Left renal pelvis (tissue), 4 donors: ENCODE measurements at regions not wholly inside any gene's neighbourhood (a gene's known extent, or its start where the extent isn't known, plus 50 kb on each side); places are given as distances from the start of the nearest gene placed in this dataset.
"Not testable (repeated sequence)": the region's sequence is repeated elsewhere in the genome, so short reads cannot be mapped to it uniquely, and the experiment has no call there.

Experiments
- DNase-seq, 4 donors: peaks; one replicate each; pipeline ENCODE4 v3.0.0-alpha.2; 2013; ENCODE audit warnings: low read depth in 4 of 4, low spot score in 3 of 4

DNA sequence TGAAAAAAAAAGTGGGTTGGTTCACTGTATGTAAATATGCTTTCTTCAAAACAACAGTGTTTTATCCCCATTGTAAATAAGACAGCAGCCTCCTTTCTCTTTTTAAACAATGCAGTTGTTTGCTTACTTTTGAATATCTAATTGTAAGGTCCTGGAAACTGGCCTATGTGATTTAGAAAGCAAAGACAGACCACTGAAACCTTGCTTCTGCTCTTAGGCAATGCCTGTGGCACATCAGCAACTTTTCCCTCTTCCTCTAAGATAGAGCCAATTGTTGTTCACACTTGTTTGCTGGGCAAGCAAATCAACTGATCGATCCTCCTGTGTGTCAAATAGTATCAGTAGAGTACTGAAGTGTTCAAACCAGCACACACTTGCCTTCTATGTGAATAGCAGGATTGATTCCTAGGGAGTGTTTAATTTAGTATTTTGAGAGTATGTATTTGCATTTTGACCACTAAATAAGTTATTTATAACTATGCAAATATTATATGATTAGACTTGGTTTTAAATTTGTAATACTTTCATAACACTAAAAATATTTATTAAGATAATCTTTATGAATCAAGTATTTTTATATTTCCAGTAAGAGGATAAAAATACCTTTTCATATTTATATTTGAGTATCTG lies 55.4 kb upstream of the GRPR start:
- DNase-seq = no peak

DNA sequence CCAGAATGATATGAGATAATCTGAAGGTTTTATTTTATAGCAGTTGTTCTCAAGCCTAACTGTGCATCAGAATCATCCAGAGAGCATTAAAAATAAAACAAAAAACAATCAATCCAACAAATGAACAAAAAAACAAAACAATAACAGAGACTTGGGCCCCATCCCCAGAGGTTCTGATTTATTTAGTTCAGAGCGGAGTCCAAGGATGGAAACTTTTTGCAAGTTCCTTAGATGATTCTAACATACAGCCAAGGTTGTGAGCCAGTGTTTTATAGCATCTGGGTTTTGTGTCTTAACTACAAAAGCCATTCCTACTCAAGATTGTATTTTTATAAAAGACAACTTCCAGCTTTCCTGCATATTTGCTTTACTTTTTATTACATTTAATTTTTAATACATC lies 59.4 kb upstream of the GRPR start:
- no peak for DNase-seq

DNA sequence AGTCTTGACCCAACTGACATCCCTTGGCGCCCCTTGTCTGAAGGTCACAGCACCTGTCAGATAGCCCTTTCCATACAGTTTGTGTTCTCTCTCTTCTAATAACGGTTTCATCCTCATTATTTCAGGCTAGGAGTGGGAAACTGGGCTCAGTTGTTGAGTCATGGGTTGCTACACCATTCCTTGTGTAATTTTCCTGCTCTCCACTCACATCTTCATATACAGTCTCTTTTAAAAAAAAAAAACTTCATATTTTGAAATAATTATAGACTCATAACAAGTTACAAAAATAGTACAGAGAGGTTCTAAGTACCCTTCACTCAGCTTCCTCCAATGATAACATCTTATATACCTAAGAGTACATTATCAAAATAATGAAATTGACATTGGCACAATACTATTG lies 60.2 kb upstream of the GRPR start:
- no peak for DNase-seq

DNA sequence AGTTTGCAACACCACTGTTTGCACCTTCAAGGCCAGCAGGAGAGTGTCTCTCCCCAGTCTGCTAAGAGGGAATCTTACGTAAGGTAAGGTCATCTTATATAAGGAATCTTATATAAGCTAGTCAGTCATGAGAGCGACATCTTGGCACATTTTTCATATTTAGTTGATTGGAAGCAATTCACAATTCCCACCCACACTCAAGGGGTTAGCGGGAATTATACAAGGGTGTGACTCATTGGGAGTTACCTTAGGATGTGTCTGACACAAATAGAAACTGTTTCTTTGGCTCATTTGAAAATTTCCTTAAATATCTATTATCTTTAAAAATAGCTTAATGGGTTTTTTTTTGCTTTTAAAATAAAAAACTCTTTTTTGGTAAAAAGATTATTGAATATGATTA lies 62.1 kb upstream of the GRPR start:
- no peak for DNase-seq

DNA sequence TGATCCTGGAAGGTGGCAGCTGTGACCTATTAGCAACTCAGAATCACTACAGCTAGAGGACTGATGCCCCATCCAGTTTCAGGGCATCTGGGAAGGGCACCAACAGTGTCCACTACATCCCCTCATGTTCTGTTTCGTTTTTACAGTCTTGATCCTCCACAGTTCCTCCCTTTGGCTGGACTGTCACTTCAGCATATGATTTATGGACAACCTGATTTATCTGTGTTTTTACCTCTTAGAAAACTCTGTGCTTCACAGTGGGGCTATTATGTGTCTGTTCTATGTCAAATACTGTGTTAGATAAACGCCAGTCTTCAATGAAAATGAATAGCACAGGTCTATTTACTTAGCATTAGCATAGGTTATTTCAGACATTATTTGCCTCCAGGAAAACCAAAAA lies 63.1 kb upstream of the GRPR start:
- DNase-seq = no peak

DNA sequence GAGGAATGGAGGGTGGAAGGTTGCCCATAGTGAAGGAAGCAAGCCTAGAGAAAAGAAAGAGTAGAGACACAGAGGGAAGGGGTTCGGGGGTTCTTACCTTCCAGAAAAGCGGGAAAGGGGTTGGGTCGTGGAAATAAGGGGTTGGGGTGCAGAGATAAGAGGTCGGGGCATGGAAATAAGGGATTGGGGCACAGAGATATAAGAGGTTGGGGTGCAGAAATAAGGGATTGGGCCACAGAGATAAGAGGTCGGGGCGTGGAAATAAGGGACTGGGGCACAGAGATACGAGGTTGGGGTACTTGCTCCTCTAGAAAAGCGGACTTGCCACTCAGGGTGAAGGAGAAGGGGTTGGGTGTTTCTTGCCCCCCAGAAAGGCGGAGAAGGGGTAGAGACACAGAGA lies 74.2 kb upstream of the GRPR start:
- not testable (repeated sequence) for DNase-seq

DNA sequence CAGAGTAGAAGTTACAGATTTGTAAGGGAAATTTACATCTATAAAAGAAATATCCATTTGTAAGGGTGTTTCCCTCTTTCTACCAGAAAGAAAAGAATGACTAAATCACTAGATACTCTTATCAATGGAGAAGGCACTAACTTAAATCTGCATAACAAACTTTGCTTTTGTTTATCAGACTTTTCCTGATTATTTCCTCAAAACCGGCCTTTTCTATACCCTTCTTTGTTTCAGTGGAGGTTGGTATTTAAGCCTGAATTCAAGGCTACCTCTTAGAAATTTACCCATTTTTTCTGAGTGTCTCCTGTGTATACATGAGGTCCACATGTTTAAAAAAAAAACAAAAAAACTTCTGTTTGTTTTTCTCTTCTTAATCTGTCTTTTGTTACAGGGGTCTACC lies 80.4 kb upstream of the GRPR start:
- DNase-seq = no peak

DNA sequence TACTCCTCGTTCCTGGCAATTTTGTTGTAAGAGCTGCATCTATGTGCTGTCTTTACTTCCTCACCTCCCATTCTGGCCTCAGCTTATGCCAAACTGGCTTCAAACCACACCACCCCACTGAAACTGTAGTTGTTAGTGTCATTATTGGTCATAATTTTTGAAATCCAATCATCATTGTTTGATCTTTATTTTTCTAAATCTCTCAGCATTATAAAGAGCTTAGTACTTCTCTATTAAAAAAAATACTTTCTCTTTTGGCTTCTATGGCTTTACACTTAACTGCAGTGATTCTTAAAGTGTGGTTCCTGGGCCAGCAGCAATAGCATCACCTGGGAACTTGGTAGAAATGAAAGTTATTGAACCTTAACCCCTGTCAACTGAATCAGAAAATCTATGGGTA lies 83.5 kb upstream of the GRPR start:
- no peak for DNase-seq

DNA sequence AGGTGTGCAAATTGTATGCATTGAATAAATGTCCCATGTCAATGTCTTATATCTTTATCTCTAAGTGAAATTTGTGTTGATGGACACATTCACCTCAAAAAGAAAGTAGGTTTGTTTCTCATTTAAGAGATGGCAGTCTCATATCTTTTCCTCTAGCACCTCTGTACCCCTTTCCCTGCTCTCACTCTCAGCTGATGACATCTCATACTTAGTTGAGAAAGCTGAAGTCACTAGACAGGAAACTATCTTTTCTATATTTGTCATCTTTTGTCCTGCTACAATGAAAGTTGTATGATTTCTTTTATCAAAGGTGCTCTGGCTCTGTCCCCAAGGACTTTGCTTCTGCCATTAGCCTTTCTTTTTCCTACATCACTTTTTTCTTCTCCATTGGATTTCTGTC lies 84.0 kb upstream of the GRPR start:
- no peak for DNase-seq

DNA sequence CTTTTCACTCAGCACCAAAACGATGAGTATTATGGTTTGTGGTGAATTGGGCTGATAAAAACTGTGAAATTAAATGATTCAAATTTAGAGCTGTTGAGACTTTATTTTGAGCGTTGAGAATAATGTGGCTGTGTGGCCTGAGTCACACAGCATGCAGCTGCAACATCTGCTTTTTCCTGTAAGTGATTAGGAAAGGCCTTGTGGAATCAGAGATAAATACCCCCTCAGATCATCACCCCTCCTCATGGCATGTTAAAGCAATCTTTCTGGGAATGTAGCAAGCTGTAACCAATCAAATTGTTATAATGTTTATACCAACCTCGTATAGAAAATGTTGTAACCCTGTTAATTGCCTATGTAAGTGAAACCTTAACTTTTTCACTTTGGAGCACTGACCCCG lies 90.0 kb upstream of the GRPR start:
- DNase-seq = no peak

DNA sequence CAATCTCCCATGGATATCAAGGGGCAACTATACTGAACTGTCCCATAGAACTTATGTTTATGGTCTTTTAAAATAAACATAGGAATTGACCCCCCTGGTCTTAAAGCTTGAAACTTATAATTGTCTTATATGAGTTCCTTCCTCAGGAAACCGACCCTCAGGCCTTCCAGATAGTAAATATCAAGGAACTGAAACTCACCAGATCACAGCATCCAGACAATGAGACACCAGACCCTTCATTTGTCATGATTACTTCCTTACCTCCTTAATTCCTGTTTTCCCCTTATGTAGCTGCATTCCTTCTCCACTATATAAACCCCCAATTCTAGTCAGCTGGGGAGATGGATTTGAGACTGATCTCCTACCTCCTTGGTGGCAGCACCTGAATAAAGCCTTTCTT lies 94.8 kb upstream of the GRPR start:
- no peak for DNase-seq

DNA sequence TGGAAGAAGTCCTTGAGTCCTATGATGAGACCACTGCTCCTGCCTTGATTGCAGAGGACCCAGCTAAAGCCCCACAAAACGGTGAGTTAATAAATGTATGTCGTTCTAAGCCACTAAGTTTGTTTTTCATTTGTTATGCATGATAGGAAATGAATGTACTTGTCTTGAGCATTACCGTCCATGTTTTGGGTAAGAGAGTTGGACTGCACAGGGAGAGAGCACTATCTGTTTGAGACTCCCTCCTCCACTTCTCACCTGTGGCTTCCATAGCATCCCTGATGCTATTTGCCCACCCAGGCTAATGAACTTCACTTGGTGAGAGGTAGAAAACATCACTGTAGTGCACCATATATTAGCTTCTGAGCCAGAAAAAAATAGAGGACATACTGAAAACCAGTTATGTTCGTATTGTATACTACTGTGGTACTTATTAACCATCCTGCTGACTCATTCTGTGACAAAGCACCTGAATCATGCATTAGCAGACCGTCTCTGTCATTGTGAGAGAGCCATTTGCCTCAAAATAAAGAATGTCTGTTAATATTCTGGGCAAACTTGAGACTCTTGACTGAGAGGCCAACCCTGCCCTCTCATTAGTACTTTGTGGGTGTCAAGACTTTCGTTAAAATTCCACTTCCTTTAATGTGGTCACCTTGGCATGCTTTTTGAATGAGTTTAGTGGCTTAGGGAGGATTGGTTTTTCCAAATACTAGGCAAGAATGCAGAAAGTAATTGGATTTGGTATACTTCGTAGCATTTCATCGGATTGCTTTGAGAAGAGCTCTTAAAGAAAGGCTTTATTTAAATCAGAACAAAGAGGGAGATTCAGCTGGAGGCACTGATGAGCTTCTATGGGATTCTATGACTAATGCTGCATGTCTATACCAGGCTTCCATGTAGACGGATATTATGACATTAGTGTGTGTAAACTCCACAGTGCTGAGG lies 99.3 kb upstream of the GRPR start:
- DNase-seq = no peak

DNA sequence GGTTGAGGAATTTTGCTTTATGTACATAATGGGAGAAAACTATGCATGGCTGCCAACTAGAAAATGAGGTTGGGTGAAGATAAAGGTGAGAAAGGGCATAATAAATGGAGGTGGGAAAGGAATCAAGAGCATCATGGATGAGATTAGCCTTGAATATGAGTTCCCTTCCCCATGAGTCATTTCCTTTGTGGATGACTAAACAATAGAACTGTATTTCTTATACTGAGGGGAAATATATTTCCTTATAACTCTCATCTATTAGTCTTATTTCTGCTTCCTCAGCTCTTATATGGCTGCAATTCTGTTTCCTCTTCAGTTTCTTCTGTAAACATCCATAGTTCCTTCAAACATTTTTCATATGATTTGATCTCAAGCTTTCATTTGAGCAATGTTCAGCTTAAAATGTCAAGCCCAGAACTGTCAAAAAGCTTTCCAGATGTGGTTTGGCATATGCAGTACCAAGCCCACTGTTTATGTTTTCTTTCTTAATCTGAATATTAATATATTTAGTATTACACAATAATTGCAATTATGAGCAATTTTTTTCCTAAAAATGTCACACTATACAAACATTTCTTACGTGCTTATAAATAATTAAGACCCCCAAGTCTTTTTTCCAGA lies 100.7 kb upstream of the GRPR start:
- DNase-seq = no peak

DNA sequence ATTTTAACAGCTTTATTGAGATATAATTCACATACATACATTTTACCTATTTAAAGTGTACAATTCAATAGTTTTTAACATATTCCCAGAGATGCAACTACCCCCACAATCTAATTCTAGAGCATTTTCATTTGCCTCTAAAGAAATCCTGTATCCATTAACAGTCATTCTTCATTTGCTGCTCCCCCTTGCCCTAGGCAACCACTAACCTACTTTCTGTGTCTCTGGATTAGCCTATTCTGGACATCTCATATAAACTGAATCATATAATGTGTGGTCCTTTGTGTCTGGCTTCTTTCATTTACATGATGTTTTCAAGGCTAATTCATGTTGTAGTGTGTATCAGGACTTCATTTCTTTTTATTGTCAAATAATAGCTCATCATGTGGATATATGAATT lies 105.1 kb upstream of the GRPR start:
- DNase-seq = no peak

DNA sequence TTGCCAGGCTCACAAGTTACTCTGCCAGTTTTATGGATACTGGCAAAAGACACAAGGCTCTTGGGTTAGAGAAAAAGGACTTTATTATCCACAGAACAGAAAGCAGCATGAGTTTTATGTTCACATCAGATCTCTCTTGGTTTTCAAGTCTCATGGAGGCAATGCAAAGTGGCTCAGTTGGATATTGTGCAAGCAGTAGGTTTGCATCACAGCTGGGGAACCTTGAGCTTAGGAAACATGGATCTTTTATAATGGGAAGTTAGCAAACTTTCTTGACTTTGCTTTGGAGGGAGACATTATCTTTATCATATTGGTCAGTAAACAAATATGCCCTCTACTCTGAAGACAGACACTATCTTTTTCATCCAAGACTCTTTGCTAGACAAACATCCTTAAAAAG lies 109.2 kb upstream of the GRPR start:
- no peak for DNase-seq

DNA sequence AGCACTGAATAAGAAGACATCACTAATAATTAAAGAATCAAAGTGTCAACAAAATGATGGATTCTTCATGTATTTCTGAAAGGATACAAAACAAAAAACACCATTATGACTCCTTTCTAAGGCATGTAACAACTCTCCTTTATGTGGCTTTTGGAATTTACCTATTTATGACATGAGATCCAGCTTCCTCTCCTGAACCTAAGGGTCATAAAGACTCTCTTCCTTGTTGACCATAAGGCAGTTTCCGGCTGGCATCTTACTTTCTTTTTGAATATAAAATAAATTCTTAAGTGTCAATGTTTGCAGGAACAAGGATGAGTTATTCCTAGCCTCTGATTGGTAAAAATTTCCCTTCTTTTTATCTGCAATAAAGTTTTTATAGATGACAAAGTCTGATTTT lies 111.1 kb upstream of the GRPR start:
- DNase-seq = no peak

DNA sequence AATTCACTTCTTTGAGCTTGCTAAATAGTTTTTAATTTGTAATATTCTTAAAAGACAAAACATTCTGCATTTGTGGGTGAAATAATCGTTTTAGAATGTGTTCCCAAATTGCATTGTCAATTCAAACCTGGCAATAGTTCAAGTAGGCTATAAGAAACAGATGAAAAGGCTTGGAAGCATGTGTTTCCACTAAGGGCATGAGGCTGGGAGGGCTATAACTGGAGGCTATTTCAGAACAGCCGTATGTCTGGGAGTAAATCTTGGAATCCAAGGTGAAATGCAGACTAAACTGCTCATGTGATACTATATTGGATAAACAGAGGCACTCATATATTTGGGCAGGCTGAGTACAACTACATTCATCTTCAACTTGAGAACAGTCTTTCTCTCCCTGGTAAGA lies 117.4 kb upstream of the GRPR start:
- DNase-seq = no peak

DNA sequence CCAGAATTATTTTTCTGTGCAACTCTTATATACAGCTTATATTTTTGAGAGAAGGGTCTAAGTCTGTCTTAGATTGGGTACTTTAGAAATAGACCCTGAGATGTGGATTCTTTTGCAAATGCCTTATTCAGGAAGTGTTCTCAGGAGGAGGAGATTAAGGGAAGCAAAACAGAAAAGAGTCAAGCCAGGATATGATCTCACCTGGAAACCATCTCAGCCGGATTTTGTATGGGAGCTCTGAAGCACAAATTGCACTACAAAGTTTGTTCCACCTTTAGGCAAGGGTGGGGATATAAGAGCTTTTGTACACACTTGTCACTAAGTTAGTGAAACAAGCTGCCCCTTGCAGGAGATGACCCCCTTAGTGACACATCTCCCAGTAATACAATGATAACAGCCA lies 121.2 kb upstream of the GRPR start:
- no peak for DNase-seq

DNA sequence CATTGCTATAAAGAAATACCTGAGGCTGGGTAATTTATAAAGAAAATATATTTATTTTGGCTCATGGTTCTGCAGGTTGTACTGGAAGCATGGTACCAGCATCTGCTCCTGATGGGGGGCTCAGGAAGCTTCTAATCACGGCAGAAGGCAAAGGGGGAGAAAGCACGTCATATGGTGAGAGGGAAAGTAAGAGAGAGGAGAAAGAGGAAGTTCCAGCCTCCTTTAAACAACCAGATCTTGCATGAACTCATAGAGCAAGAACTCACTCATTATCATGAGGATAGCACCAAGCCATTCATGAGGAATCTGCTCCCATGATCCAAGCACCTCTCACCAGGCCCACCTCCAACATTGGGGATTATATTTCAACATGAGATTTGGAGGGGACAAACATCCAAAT lies 125.0 kb upstream of the GRPR start:
- DNase-seq = no peak

DNA sequence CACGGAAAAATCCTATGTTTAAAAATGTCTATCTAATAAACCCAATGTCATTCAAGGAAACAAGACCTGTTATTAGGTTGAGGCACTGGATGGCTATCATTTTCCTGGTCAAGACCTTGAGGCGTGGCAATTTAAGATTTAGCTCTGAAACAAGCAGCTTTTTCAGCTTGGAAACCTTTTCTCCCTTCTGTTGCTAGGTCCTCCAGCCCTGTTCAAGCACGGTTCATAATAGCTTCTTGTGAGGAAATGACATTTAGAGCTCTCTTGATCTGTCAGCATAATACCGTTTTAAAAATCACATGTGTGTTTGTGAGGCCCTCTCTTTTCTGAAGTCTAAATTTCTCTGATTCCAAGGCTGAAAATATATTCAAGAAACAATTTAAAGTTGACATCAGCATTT lies 133.6 kb upstream of the GRPR start:
- no peak for DNase-seq

DNA sequence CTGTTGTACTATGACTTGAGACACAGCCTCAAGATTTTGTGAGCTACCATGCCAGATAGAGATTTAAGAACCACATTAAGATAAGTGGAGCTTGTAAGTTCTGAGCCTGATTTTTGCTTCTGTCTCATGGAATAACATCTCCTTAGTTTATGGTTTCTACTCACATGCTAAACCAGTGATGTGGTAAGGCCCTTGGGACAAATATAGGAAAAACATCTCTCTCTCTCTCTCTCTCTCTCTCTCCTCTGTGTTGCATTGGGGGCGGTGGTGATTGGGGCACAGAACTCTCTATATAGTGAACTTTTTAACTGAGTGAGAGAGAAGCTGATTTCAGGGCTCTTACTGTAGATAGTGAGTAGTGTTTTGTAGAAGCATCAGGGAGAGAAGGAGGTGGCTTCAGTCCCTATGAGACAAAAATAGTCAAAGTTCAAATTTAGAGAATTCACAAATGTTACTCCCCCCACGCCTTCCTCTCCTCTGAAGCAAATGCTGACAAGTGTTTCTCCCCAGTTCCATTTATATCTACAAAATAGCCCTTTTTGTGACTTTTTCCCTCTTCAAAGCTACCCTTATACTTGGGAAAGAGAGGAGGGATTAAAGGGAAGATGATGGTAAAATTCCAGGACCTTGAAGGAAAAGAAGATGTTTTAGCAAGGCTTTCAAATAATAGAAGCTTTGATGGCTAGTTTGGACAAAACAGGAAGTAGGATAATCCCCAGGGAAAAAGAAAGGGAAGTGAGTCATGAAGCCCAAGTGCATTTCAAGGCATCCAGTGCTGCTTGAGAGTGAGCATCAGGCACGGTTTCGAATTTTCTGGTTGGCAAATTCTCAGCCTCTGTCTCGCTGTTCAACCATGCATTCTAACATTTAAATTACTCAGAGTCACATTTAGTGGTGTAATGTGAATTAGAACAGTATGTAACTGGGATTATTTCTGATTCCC lies 134.3 kb upstream of the AP1S2 start:
- no peak for DNase-seq
